Upper lobe of left lung (tissue), 4 donors: ENCODE measurements at regions not wholly inside any gene's neighbourhood (a gene's known extent, or its start where the extent isn't known, plus 50 kb on each side); places are given as distances from the start of the nearest gene placed in this dataset.

Experiments
- CTCF ChIP-seq, 6 experiments: fragments of 450-650 bp in 4 of 6; fragments of 200-600 bp in 2 of 6; sonication (generic) in 2 of 6; IDR thresholded peaks; one replicate each; pipeline ENCODE4 v1.5.1; 2016 to 2019; ENCODE audit warnings: antibody characterized with exemption in 6 of 6
- EP300 ChIP-seq, 4 donors: sonication (generic); formaldehyde crosslinking; IDR thresholded peaks; one replicate each; pipeline ENCODE4 v1.5.1; 2017; ENCODE audit warnings: antibody characterized with exemption in 4 of 4, control low read depth in 2 of 4
- POLR2A ChIP-seq, 4 donors: fragments of 450-650 bp; IDR thresholded peaks; one replicate each; pipeline ENCODE4 v1.5.1; 2016 to 2017; ENCODE audit warnings: antibody characterized with exemption in 4 of 4, mild to moderate bottlenecking in 2 of 4
- POLR2AphosphoS5 ChIP-seq, 2 donors: sonication (generic); formaldehyde crosslinking; IDR thresholded peaks; one replicate each; pipeline ENCODE4 v1.5.1; 2017; ENCODE audit warnings: antibody characterized with exemption in 2 of 2

- TF ChIP-seq CTCF (IDR thresholded peaks at IDR 0.05), result no peak
- no peak for TF ChIP-seq POLR2A (IDR thresholded peaks at IDR 0.05)
- TF ChIP-seq POLR2AphosphoS5 (IDR thresholded peaks at IDR 0.05), result no peak
- no peak for TF ChIP-seq EP300 (IDR thresholded peaks at IDR 0.05)
These were observed 391.0 kb upstream of the CADM2 start for GRCh38 chr3:84567796-84568195.
